Neutrophil (primary cell): ENCODE measurements at regions not wholly inside any gene's neighbourhood (a gene's known extent, or its start where the extent isn't known, plus 50 kb on each side); places are given as distances from the start of the nearest gene placed in this dataset.

Experiments
- H3K27ac ChIP-seq: fragments of 200-600 bp; sonication (generic); 2 replicates; pipeline ENCODE4 v1.5.1; 2016; ENCODE audit warnings: mild to moderate bottlenecking, moderate library complexity
- H3K27me3 ChIP-seq: fragments of 200-600 bp; sonication (generic); 2 replicates; pipeline ENCODE4 v1.6.0; 2016; ENCODE audit warnings: mild to moderate bottlenecking
- H3K36me3 ChIP-seq: fragments of 200-600 bp; sonication (generic); 2 replicates; pipeline ENCODE4 v1.5.1; 2017
- H3K4me1 ChIP-seq, 2 experiments: fragments of 200-600 bp in 1 of 2; sonication (generic) in 1 of 2; 1 replicate in 1 of 2; 2 replicates in 1 of 2; pipeline versions ENCODE4 v1.5.1 to v1.6.1; 2013 to 2016; ENCODE audit warnings: low read depth in 1 of 2, low read length in 1 of 2, mild to moderate bottlenecking in 1 of 2, moderate library complexity in 1 of 2; ENCODE audit not compliant: control insufficient read depth in 1 of 2, insufficient read depth in 1 of 2
- H3K4me3 ChIP-seq, 2 experiments: fragments of 200-600 bp in 1 of 2; sonication (generic) in 1 of 2; 1 replicate in 1 of 2; 2 replicates in 1 of 2; pipeline ENCODE4 v1.5.1; 2013 to 2016; ENCODE audit warnings: low read depth in 1 of 2, low read length in 1 of 2, mild to moderate bottlenecking in 1 of 2, moderate library complexity in 1 of 2
- H3K9me3 ChIP-seq: fragments of 200-600 bp; sonication (generic); 2 replicates; pipeline ENCODE4 v1.5.1; 2016
- TF ChIP-seq, protein P1 (sequence below): fragments of 200-600 bp; sonication (generic); IDR thresholded peaks from 2 replicates; pipeline ENCODE4 v1.5.1; 2016; ENCODE audit warnings: antibody characterized with exemption

DNA sequence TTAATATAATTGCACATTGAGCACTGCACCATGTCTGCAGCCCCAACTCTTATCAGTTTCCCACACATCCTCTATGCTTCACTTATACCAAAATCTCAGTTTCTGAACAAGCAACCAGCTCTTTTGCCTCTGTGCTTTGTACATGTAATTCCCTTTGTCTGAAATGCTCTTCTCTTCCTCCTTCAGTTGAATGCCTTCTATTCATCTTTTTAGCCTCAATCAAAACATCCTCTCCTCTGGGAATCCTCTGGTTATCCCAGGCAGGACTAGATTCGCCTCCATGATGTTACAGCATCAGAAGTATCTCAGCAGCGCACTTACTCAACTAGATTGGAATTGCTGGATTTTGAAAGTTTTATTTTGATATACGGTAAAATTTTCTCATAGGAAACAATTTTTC, 143.3 kb downstream of the GAS1 start:
- no peaks in the 10 kb centered on the region for H3K36me3 ChIP-seq
- TF ChIP-seq, protein P1, sequence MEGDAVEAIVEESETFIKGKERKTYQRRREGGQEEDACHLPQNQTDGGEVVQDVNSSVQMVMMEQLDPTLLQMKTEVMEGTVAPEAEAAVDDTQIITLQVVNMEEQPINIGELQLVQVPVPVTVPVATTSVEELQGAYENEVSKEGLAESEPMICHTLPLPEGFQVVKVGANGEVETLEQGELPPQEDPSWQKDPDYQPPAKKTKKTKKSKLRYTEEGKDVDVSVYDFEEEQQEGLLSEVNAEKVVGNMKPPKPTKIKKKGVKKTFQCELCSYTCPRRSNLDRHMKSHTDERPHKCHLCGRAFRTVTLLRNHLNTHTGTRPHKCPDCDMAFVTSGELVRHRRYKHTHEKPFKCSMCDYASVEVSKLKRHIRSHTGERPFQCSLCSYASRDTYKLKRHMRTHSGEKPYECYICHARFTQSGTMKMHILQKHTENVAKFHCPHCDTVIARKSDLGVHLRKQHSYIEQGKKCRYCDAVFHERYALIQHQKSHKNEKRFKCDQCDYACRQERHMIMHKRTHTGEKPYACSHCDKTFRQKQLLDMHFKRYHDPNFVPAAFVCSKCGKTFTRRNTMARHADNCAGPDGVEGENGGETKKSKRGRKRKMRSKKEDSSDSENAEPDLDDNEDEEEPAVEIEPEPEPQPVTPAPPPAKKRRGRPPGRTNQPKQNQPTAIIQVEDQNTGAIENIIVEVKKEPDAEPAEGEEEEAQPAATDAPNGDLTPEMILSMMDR, result no peak
- no peaks in the 10 kb centered on the region for H3K27me3 ChIP-seq
- H3K4me3 ChIP-seq, result no peak overlapping the region
- H3K27ac ChIP-seq, result no peak overlapping the region
- no peaks in the 10 kb centered on the region for H3K4me1 ChIP-seq
- H3K9me3 ChIP-seq, result no peaks in the 10 kb centered on the region

DNA sequence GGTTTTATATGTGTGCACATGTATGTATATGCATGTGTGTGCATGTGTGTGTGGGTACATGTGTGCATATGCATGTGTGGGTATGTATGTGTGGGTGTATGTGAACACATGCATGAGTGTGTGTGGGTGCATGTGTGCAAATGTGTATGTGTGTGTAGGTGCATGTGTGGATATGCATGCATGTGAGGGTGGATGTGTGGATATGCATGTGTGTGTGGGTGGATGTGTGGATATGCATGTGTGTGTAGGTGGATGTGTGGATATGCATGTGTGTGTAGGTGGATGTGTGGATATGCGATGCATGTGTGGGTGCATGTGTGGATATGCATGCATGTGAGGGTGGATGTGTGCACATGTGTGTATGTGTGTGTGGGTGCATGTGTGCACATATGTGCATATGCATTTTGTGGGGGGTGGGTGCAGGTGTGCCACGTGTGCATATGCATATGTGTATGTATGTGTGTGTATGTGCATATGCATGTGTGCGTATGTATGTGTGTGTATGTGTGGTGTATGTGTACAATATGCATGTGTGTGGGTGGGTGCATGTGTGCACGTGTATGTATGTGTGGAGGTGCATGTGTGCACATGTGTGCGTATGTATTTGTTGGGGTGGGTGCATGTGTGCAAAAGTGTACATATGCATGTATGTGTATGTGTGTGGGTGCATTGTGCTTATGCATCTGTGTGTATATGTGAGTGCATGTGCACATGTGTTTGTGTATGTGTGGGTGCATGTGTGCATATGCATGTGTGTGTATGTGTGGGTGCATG, 144.2 kb downstream of the GAS1 start:
- Histone ChIP-seq H3K27ac (no peak overlapping the region), H3K4me1 (no peaks in the 10 kb centered on the region), H3K4me3 (no peak overlapping the region), H3K27me3 (no peaks in the 10 kb centered on the region), H3K36me3 (no peaks in the 10 kb centered on the region), H3K9me3 (no peaks in the 10 kb centered on the region)
- TF ChIP-seq, protein P1, result no peak

DNA sequence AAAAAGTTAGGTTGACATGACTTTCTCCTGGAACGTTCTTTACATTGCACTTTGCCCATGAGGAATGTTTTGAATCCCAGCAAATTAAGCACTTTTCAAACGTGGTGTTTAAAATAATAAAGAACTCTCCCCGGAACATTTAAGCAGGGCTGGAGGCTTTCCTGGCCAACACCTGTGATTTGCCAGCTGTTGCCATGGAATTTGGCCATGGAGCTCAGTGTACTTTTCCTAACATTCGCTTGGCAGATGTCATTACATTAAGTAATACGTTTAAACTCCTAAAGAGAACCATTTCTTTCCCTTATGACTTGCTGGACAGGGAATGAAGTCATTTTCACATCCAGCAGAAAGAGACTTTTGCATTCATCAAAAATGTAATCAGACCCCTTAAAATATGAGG, 146.1 kb downstream of the GAS1 start:
- no peaks in the 10 kb centered on the region for H3K4me1 ChIP-seq

DNA sequence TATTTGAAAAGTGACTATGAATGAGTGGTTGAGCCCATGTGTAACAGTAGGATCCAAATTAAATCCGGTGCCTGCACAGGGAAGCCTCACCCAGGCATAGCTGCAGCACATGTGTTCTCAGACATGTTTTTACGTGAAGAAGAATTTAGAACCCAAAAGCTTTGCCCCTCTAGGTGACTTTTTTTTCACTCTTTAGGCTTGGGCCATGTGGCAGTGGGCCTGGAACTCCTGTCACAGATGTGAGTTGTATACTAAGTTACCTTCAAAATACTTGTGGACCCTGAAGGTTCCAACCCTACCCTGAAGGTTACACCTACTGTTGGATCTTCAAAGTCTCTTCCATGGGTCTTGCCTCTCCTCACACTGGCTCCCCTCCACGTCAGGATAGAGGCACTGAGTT, 146.6 kb downstream of the GAS1 start:
- Histone ChIP-seq H3K36me3 (no peaks in the 10 kb centered on the region), H3K4me1 (no peaks in the 10 kb centered on the region)
- TF ChIP-seq, protein P1, result no peak

More for the DNA sequence above, 146.1 kb downstream of the GAS1 start:
- Histone ChIP-seq H3K36me3 (no peaks in the 10 kb centered on the region), H3K4me3 (no peak overlapping the region), H3K27me3 (no peaks in the 10 kb centered on the region), H3K27ac (no peak overlapping the region), H3K9me3 (no peaks in the 10 kb centered on the region)
- TF ChIP-seq, protein P1, result no peak

DNA sequence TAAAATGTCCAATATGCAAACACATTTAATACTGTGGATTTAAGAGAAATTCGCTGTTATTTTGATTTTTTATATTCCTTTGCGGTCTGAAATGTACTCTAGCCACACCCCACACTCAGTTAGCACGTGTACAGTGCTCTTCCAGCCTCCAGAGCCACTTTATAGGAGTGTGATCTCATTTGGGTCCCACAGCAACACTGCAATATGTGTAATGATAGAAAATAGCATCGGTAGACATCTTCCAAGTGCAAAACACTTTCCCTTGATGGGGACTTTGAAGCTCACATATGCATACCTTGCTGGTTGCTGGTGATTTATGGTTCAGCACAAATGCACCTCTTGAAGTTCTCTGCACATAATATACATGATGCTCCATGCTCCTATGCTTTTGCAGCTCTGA, 148.3 kb downstream of the GAS1 start:
- Histone ChIP-seq H3K9me3 (no peaks in the 10 kb centered on the region), H3K4me1 (no peaks in the 10 kb centered on the region), H3K36me3 (no peaks in the 10 kb centered on the region), H3K4me3 (no peak overlapping the region), H3K27ac (no peak overlapping the region), H3K27me3 (no peaks in the 10 kb centered on the region)
- TF ChIP-seq, protein P1, result no peak

More for the DNA sequence above, 146.6 kb downstream of the GAS1 start:
- Histone ChIP-seq H3K27ac (no peak overlapping the region), H3K9me3 (no peaks in the 10 kb centered on the region), H3K27me3 (no peaks in the 10 kb centered on the region), H3K4me3 (no peak overlapping the region)
